ENCODE measurements at regions not wholly inside any gene's neighbourhood (a gene's known extent, or its start where the extent isn't known, plus 50 kb on each side); places are given as distances from the start of the nearest gene placed in this dataset.
A peak's percentile ranks its signal among the peaks of the same experiment; 100 is the strongest.

DNA sequence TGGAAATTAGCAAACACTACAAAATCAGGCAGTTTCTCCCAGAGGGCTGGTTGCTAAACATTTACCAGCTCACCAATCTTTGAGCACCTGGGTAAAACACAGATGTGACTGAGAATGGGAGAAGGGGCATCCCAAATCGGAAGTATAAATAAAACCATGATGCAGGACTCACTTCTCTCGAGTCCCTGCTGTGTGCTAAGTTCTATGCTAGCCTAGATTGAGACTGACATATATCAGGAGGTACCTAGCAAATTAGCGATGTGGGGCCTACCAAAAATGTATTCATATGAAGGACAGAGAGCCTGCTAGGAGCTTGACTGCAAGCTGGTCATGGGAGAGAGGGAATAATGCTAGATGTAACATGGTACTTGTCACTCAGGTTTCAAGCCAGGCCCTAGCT, 171.9 kb upstream of the PGRMC2 start:
- no peak for TF ChIP-seq CTCF (IDR thresholded peaks at IDR 0.05; ENCODE audit: unreplicated experiment in 3 of 3)
- no peaks in the 10 kb centered on the region for H3K36me3 Mint-ChIP-seq (ENCODE audit: low read depth)
- H3K9me3 Mint-ChIP-seq: no peaks in the 10 kb centered on the region
- H3K4me3 Mint-ChIP-seq: no peak overlapping the region
- no peak overlapping the region for H3K27ac Mint-ChIP-seq
- no peaks in the 10 kb centered on the region for H3K27me3 Mint-ChIP-seq (ENCODE audit: low read depth)
- peaks cover 3% of the 10 kb centered on the region for H3K4me1 Mint-ChIP-seq

DNA sequence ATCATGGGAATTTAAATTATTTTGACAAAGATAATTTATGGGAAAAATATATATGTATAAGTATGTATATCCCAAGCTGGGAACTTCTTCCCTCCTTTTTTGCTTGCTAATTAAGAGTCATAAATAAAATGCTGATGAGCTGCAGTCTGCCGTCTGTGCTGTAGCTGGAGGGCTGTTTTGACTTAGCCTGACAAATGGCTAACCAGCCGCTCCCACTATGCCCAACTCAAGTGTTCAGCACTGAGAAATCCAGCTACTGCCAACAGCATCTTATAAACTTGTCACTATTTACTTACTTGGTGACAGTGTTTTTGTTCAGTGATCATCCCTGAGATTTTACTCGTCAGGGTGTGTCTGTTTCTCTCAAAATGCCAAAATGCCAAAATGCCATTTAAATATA, 171.2 kb upstream of the PGRMC2 start:
- Mint-ChIP-seq H3K4me3 (no peak overlapping the region), H3K27ac (no peak overlapping the region), H3K9me3 (no peaks in the 10 kb centered on the region), H3K36me3 (ENCODE audit: low read depth) (no peaks in the 10 kb centered on the region), H3K4me1 (peaks cover 9% of the 10 kb centered on the region), H3K27me3 (ENCODE audit: low read depth) (peaks cover 6% of the 10 kb centered on the region)
- TF ChIP-seq CTCF (IDR thresholded peaks at IDR 0.05; ENCODE audit: unreplicated experiment in 3 of 3): no peak

- Mint-ChIP-seq H3K27ac (no peak overlapping the region), H3K9me3 (no peaks in the 10 kb centered on the region), H3K4me3 (no peak overlapping the region), H3K27me3 (ENCODE audit: low read depth) (peaks cover 9% of the 10 kb centered on the region), H3K4me1 (peaks cover 19% of the 10 kb centered on the region), H3K36me3 (ENCODE audit: low read depth) (no peaks in the 10 kb centered on the region)
- no peak for TF ChIP-seq CTCF (IDR thresholded peaks at IDR 0.05; ENCODE audit: unreplicated experiment in 3 of 3)
These were observed 170.1 kb upstream of the PGRMC2 start for GRCh38 chr4:128457726-128458125.

GRCh38 chr4:128456171-128456570, 168.6 kb upstream of the PGRMC2 start:
- Mint-ChIP-seq H3K27ac (no peak overlapping the region), H3K36me3 (ENCODE audit: low read depth) (no peaks in the 10 kb centered on the region), H3K4me1 (peaks cover 23% of the 10 kb centered on the region), H3K9me3 (no peaks in the 10 kb centered on the region), H3K27me3 (ENCODE audit: low read depth) (peaks cover 9% of the 10 kb centered on the region), H3K4me3 (no peak overlapping the region)
- TF ChIP-seq CTCF (IDR thresholded peaks at IDR 0.05; ENCODE audit: unreplicated experiment in 3 of 3): no peak

- H3K4me1 Mint-ChIP-seq: peaks cover 23% of the 10 kb centered on the region
- H3K27ac Mint-ChIP-seq: no peak overlapping the region
- no peak overlapping the region for H3K4me3 Mint-ChIP-seq
- no peak for TF ChIP-seq CTCF (IDR thresholded peaks at IDR 0.05; ENCODE audit: unreplicated experiment in 3 of 3)
- no peaks in the 10 kb centered on the region for H3K9me3 Mint-ChIP-seq
- no peaks in the 10 kb centered on the region for H3K36me3 Mint-ChIP-seq (ENCODE audit: low read depth)
- peaks cover 9% of the 10 kb centered on the region for H3K27me3 Mint-ChIP-seq (ENCODE audit: low read depth)
These were observed 167.9 kb upstream of the PGRMC2 start for GRCh38 chr4:128455480-128455879.

GRCh38 chr4:128454881-128455280, 167.3 kb upstream of the PGRMC2 start:
- peaks cover 23% of the 10 kb centered on the region for H3K4me1 Mint-ChIP-seq
- peak overlapping the region; percentile 7 to 55 (median 11) for H3K27ac Mint-ChIP-seq
- H3K27me3 Mint-ChIP-seq (ENCODE audit: low read depth): peaks cover 9% of the 10 kb centered on the region
- H3K4me3 Mint-ChIP-seq: no peak overlapping the region
- TF ChIP-seq CTCF (IDR thresholded peaks at IDR 0.05; ENCODE audit: unreplicated experiment in 3 of 3): no peak
- no peaks in the 10 kb centered on the region for H3K9me3 Mint-ChIP-seq
- no peaks in the 10 kb centered on the region for H3K36me3 Mint-ChIP-seq (ENCODE audit: low read depth)
